H9 (cell line): ENCODE measurements at regions not wholly inside any gene's neighbourhood (a gene's known extent, or its start where the extent isn't known, plus 50 kb on each side); places are given as distances from the start of the nearest gene placed in this dataset.

Experiments
- DNase-seq: peaks from one replicate; pipeline ENCODE4 v3.0.0-alpha.2; 2017
- H2AFZ ChIP-seq: one replicate; pipeline ENCODE4 v1.6.1; 2013; ENCODE audit warnings: mild to moderate bottlenecking, low read length, control low read depth, moderate library complexity
- H2AK5ac ChIP-seq: 2 replicates; pipeline ENCODE4 v1.6.1; 2013; ENCODE audit warnings: low read length, control low read depth, mixed read lengths; ENCODE audit not compliant: insufficient read length
- H2BK120ac ChIP-seq: one replicate; pipeline ENCODE4 v1.6.1; 2013; ENCODE audit warnings: low read depth, mild to moderate bottlenecking, low read length, control low read depth, inconsistent platforms; ENCODE audit not compliant: poor library complexity, severe bottlenecking
- H2BK12ac ChIP-seq: 2 replicates; pipeline ENCODE4 v1.6.1; 2013; ENCODE audit warnings: low read length, control low read depth, mixed read lengths, low read depth; ENCODE audit not compliant: insufficient read length
- H2BK15ac ChIP-seq: 2 replicates; pipeline ENCODE4 v1.6.1; 2013; ENCODE audit warnings: low read depth, low read length, control low read depth
- H2BK20ac ChIP-seq: one replicate; pipeline ENCODE4 v1.6.1; 2013; ENCODE audit warnings: low read depth, mild to moderate bottlenecking, low read length, control low read depth, inconsistent platforms; ENCODE audit not compliant: poor library complexity, severe bottlenecking
- H2BK5ac ChIP-seq: 2 replicates; pipeline ENCODE4 v1.6.1; 2013; ENCODE audit warnings: low read length, control low read depth, mixed read lengths; ENCODE audit not compliant: insufficient read length
- H3K14ac ChIP-seq: 2 replicates; pipeline ENCODE4 v1.6.1; 2013; ENCODE audit warnings: low read length, control low read depth; ENCODE audit not compliant: insufficient read depth
- H3K18ac ChIP-seq: 2 replicates; pipeline ENCODE4 v1.6.1; 2013; ENCODE audit warnings: low read depth, mild to moderate bottlenecking, mixed read lengths, low read length, control low read depth; ENCODE audit not compliant: insufficient read length
- H3K23ac ChIP-seq: 2 replicates; pipeline ENCODE4 v1.6.1; 2013; ENCODE audit warnings: low read length, control low read depth, mixed read lengths, low read depth; ENCODE audit not compliant: insufficient read length
- H3K23me2 ChIP-seq: 2 replicates; pipeline ENCODE4 v1.6.1; 2013; ENCODE audit warnings: low read depth, mild to moderate bottlenecking, mixed read lengths, low read length, control low read depth; ENCODE audit not compliant: insufficient read length, poor library complexity, severe bottlenecking
- H3K27ac ChIP-seq: 2 replicates; pipeline ENCODE4 v1.5.1; 2013; ENCODE audit warnings: low read length, control low read depth, mixed read lengths, low read depth; ENCODE audit not compliant: insufficient read length
- H3K27me3 ChIP-seq: 2 replicates; pipeline ENCODE4 v1.6.1; 2013; ENCODE audit warnings: low read length, control low read depth, inconsistent platforms; ENCODE audit not compliant: insufficient read depth
- H3K4ac ChIP-seq: 2 replicates; pipeline ENCODE4 v1.6.1; 2013; ENCODE audit warnings: low read depth, mild to moderate bottlenecking, control low read depth, inconsistent platforms, low read length, moderate library complexity
- H3K4me1 ChIP-seq: 2 replicates; pipeline ENCODE4 v1.6.1; 2013; ENCODE audit warnings: low read length, control low read depth, inconsistent platforms; ENCODE audit not compliant: insufficient read depth
- H3K4me2 ChIP-seq: 2 replicates; pipeline ENCODE4 v1.6.1; 2013; ENCODE audit warnings: low read length, control low read depth, mixed read lengths; ENCODE audit not compliant: insufficient read length, insufficient read depth
- H3K56ac ChIP-seq: 2 replicates; pipeline ENCODE4 v1.6.1; 2013; ENCODE audit warnings: low read depth, mild to moderate bottlenecking, mixed read lengths, low read length, control low read depth; ENCODE audit not compliant: insufficient read length
- H3K79me1 ChIP-seq: 2 replicates; pipeline ENCODE4 v1.6.1; 2013; ENCODE audit warnings: low read depth, mild to moderate bottlenecking, moderate library complexity, low read length, control low read depth, inconsistent platforms; ENCODE audit not compliant: insufficient read depth, poor library complexity, severe bottlenecking
- H3K79me2 ChIP-seq: 2 replicates; pipeline ENCODE4 v1.6.1; 2013; ENCODE audit warnings: low read length, control low read depth, inconsistent platforms; ENCODE audit not compliant: insufficient read depth
- H3K9ac ChIP-seq: 2 replicates; pipeline ENCODE4 v1.6.1; 2013; ENCODE audit warnings: low read length, control low read depth, mixed read lengths; ENCODE audit not compliant: insufficient read length; ENCODE audit errors: extremely low read depth
- H3K9me3 ChIP-seq: one replicate; pipeline ENCODE4 v1.6.1; 2013; ENCODE audit warnings: low read depth, low read length, inconsistent platforms; ENCODE audit not compliant: control insufficient read depth
- H3T11ph ChIP-seq: one replicate; pipeline ENCODE4 v1.6.1; 2013; ENCODE audit warnings: mild to moderate bottlenecking, low read length, control low read depth, inconsistent platforms
- H4K20me1 ChIP-seq: one replicate; pipeline ENCODE4 v1.6.1; 2013; ENCODE audit not compliant: control insufficient read depth, insufficient read length, insufficient read depth
- H4K5ac ChIP-seq: 2 replicates; pipeline ENCODE4 v1.6.1; 2013; ENCODE audit warnings: low read depth, mild to moderate bottlenecking, mixed read lengths, low read length, control low read depth; ENCODE audit not compliant: insufficient read length
- H4K8ac ChIP-seq: replicated peaks from 2 replicates; pipeline ENCODE4 v1.6.1; 2013; ENCODE audit warnings: low read length, control low read depth, mixed read lengths, low read depth; ENCODE audit not compliant: insufficient read length
- H4K91ac ChIP-seq: 2 replicates; pipeline ENCODE4 v1.6.1; 2013; ENCODE audit warnings: low read depth, mild to moderate bottlenecking, moderate library complexity, mixed read lengths, low read length, control low read depth; ENCODE audit not compliant: insufficient read length
- H3K27ac Mint-ChIP-seq, 3 experiments: 2 replicates in 2 of 3; 3 replicates in 1 of 3; pipeline ENCODE4 v1.8.0; 2020 to 2021; ENCODE audit warnings: mixed read lengths in 3 of 3, mild to moderate bottlenecking in 1 of 3, moderate library complexity in 1 of 3
- H3K27me3 Mint-ChIP-seq: 2 replicates; pipeline ENCODE4 v1.8.0; 2021; ENCODE audit warnings: low read depth, mild to moderate bottlenecking, moderate library complexity, mixed read lengths
- H3K36me3 Mint-ChIP-seq, 3 experiments: 2 replicates in 2 of 3; 3 replicates in 1 of 3; pipeline ENCODE4 v1.8.0; 2020 to 2021; ENCODE audit warnings: low read depth in 3 of 3, mixed read lengths in 3 of 3; ENCODE audit not compliant: insufficient read depth in 1 of 3
- H3K4me1 Mint-ChIP-seq, 2 experiments: 2 replicates each; pipeline ENCODE4 v1.8.0; 2020; ENCODE audit warnings: mixed read lengths in 2 of 2
- H3K4me3 Mint-ChIP-seq, 2 experiments: 2 replicates in 1 of 2; 3 replicates in 1 of 2; pipeline ENCODE4 v1.8.0; 2020 to 2021; ENCODE audit warnings: mild to moderate bottlenecking in 2 of 2, mixed read lengths in 2 of 2, moderate library complexity in 1 of 2
- H3K9me3 Mint-ChIP-seq, 2 experiments: 2 replicates in 1 of 2; 3 replicates in 1 of 2; pipeline ENCODE4 v1.8.0; 2020; ENCODE audit warnings: mild to moderate bottlenecking in 2 of 2, mixed read lengths in 2 of 2, moderate library complexity in 1 of 2
- WGBS: extraction: QIAGEN DNeasy Blood & Tissue Kit; methylation state at CpG from one replicate; pipeline ENCODE4 v1.1.7; 2013; ENCODE audit warnings: missing lambda C conversion rate, low lambda C conversion rate, mixed read lengths; ENCODE audit not compliant: insufficient read length; ENCODE audit errors: extremely low coverage; 5-methylcytosine and 5-hydroxymethylcytosine counted together
- TF ChIP-seq, protein P1 (sequence below): fragments of 200-600 bp; sonication (generic); conservative IDR thresholded peaks from 3 replicates; pipeline ENCODE4 v1.8.0; 2021; ENCODE audit warnings: antibody characterized with exemption, mild to moderate bottlenecking

DNA sequence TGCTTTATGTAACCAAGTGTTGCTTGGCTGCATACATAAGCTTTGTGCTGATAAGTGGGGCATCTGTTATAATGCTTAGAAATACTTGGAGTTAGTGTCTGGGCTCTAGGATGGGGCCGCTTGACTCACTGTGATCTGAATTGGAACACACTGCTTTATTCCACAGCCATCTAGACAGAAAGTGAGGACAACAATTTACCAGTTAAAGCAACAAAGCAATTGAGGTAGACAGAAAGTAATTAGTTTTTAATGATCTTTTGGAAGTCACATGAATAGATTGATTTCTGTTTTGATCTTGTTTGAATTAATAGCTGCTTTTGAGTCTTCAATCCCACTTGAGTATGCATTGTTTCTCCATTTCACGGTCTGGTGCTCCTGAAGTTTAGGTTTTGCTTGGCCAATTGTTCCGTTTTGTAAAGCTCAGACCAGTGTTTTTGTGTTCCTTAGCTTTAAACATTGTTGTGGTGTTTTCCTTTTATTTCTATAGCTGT lies 157.5 kb downstream of the TRMT11 start:
- no peak overlapping the region for H2AK5ac ChIP-seq
- no peaks in the 10 kb centered on the region for H4K20me1 ChIP-seq
- no peaks in the 10 kb centered on the region for H3K9me3 ChIP-seq
- H3K56ac ChIP-seq = no peak overlapping the region
- H3K23me2 ChIP-seq = no peaks in the 10 kb centered on the region
- H3K18ac ChIP-seq = no peak overlapping the region
- no peak overlapping the region for H3K9ac ChIP-seq
- Mint-ChIP-seq H3K4me1 (peaks cover 8 to 12% of the 10 kb centered on the region in 2 experiments), H3K4me3 (no peak overlapping the region), H3K27me3 (no peaks in the 10 kb centered on the region), H3K9me3 (no peaks in the 10 kb centered on the region; a peak in 1 of 5 replicates), H3K36me3 (no peaks in the 10 kb centered on the region), H3K27ac (peak overlapping the region in 1 of 3 experiments; percentile 75; a peak in 1 of 7 replicates)
- H2BK12ac ChIP-seq = no peak overlapping the region
- H4K91ac ChIP-seq = no peak overlapping the region
- H2BK15ac ChIP-seq = no peak overlapping the region
- H3K4me2 ChIP-seq = no peak overlapping the region
- no CpG with 5 or more reads among the region's 3 CpGs for WGBS
- H3T11ph ChIP-seq = no peak overlapping the region
- H3K23ac ChIP-seq = no peak overlapping the region
- H2AFZ ChIP-seq = no peak overlapping the region
- no peak overlapping the region for H2BK20ac ChIP-seq
- TF ChIP-seq, protein P1, sequence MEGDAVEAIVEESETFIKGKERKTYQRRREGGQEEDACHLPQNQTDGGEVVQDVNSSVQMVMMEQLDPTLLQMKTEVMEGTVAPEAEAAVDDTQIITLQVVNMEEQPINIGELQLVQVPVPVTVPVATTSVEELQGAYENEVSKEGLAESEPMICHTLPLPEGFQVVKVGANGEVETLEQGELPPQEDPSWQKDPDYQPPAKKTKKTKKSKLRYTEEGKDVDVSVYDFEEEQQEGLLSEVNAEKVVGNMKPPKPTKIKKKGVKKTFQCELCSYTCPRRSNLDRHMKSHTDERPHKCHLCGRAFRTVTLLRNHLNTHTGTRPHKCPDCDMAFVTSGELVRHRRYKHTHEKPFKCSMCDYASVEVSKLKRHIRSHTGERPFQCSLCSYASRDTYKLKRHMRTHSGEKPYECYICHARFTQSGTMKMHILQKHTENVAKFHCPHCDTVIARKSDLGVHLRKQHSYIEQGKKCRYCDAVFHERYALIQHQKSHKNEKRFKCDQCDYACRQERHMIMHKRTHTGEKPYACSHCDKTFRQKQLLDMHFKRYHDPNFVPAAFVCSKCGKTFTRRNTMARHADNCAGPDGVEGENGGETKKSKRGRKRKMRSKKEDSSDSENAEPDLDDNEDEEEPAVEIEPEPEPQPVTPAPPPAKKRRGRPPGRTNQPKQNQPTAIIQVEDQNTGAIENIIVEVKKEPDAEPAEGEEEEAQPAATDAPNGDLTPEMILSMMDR = no peak
- H4K8ac ChIP-seq = no peak overlapping the region
- no peaks in the 10 kb centered on the region for H3K4me1 ChIP-seq
- H3K27me3 ChIP-seq = no peaks in the 10 kb centered on the region
- H2BK120ac ChIP-seq = no peak overlapping the region
- no peaks in the 10 kb centered on the region for H3K79me1 ChIP-seq
- no peak for DNase-seq
- H3K4ac ChIP-seq = no peak overlapping the region
- H2BK5ac ChIP-seq = no peak overlapping the region
- H3K27ac ChIP-seq = no peak overlapping the region
- no peak overlapping the region for H4K5ac ChIP-seq
- H3K79me2 ChIP-seq = no peaks in the 10 kb centered on the region
- no peak overlapping the region for H3K14ac ChIP-seq
